GM12891 (cell line): ENCODE measurements at regions not wholly inside any gene's neighbourhood (a gene's known extent, or its start where the extent isn't known, plus 50 kb on each side); places are given as distances from the start of the nearest gene placed in this dataset.

Experiments used
- POLR2A ChIP-seq: IDR thresholded peaks from 2 replicates; pipeline ENCODE4 v1.6.1; 2011; ENCODE audit warnings: low read depth, low read length, control low read depth
- POLR2AphosphoS5 ChIP-seq: IDR thresholded peaks from 2 replicates; pipeline ENCODE4 v1.6.1; 2011; ENCODE audit warnings: low read depth, low read length, control low read depth
- POU2F2 ChIP-seq: IDR thresholded peaks from 2 replicates; pipeline ENCODE4 v1.6.1; 2011; ENCODE audit warnings: low read depth, mild to moderate bottlenecking, control low read depth, low read length, moderate library complexity
- TAF1 ChIP-seq: IDR thresholded peaks from 2 replicates; pipeline ENCODE4 v1.6.1; 2011; ENCODE audit warnings: low read depth, low read length, control low read depth

DNA sequence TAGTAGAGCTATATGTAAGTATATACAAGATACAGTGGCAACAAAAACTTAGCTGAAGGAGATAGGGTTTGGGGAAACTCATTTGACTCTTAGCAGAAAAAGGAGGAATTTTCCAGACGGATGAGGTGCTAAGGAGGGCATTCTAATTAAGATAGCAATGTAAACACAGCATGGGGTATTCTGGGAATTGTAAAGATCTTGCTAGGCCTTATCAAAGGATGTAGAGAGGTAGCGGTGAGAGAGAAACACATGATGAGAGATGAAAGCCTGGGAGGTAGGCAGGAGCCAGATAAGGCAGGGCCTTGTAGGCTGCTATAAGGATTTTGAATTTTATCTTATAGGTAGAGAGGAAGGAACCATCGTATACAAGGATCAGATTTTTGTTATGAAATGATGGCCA lies 106.6 kb upstream of the KCNN2 start:
- TF ChIP-seq POLR2AphosphoS5 (no peak), TAF1 (no peak), POU2F2 (no peak), POLR2A (no peak)
